Fibroblast of villous mesenchyme (primary cell): ENCODE measurements at regions not wholly inside any gene's neighbourhood (a gene's known extent, or its start where the extent isn't known, plus 50 kb on each side); places are given as distances from the start of the nearest gene placed in this dataset.

ENCODE experiments used
- DNase-seq: peaks from one replicate; pipeline ENCODE4 v3.0.0-alpha.2; 2010; ENCODE audit warnings: low read depth
- H3K4me3 ChIP-seq: 2 replicates; pipeline ENCODE4 v1.5.1; 2011; ENCODE audit warnings: low read depth, mild to moderate bottlenecking, low read length
- TF ChIP-seq, protein P1 (sequence below): IDR thresholded peaks from 2 replicates; pipeline ENCODE4 v1.5.1; 2012; ENCODE audit warnings: low read depth, mild to moderate bottlenecking, low read length; ENCODE audit not compliant: insufficient read depth

DNA sequence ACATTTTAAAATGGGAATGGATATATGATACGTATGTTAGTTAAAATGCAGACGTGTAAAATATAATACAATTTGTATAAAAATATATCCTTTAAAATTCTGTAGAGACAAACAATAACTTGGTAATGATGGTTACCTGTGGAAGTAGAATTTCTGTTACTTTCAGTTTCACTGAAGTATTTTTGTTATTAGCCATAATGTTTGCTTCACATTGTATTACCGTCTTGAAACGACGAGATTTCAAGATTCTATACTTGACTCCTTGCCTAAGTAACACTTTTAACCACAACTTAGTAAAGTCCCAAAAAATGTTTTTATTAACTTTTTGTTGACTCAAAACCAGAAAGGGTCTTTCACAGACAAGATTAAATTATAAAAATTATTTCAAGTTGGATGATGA lies 488.3 kb upstream of the VRK2 start:
- no peak overlapping the region for H3K4me3 ChIP-seq
- TF ChIP-seq, protein P1, sequence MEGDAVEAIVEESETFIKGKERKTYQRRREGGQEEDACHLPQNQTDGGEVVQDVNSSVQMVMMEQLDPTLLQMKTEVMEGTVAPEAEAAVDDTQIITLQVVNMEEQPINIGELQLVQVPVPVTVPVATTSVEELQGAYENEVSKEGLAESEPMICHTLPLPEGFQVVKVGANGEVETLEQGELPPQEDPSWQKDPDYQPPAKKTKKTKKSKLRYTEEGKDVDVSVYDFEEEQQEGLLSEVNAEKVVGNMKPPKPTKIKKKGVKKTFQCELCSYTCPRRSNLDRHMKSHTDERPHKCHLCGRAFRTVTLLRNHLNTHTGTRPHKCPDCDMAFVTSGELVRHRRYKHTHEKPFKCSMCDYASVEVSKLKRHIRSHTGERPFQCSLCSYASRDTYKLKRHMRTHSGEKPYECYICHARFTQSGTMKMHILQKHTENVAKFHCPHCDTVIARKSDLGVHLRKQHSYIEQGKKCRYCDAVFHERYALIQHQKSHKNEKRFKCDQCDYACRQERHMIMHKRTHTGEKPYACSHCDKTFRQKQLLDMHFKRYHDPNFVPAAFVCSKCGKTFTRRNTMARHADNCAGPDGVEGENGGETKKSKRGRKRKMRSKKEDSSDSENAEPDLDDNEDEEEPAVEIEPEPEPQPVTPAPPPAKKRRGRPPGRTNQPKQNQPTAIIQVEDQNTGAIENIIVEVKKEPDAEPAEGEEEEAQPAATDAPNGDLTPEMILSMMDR = no peak
- DNase-seq = no peak

DNA sequence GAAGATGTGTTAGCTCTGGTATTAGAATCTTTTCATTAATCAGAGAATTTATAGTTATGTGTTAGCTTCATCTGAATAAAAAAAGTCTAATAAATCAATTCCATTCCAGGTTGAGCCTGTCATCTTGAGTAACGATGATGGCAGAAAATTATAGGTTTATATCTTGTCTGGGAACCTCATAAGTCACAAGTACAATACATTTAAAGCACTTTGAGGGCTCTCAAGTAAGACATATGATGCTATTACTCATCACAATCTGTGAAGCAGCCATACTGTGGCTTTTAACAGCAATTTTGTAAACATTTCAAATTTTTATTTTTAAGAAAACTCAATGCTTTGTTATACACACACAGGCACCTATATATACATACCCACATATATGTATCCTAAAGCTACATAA lies 484.1 kb upstream of the VRK2 start:
- TF ChIP-seq, protein P1 = no peak
- DNase-seq = no peak
- no peak overlapping the region for H3K4me3 ChIP-seq

- TF ChIP-seq, protein P1 = no peak
- no peak for DNase-seq
- no peak overlapping the region for H3K4me3 ChIP-seq
Measured at GRCh38 chr2:57563015-57563414, 483.6 kb upstream of the VRK2 start.

- TF ChIP-seq, protein P1 = no peak
Measured at GRCh38 chr2:57567245-57567644, 479.4 kb upstream of the VRK2 start.

GRCh38 chr2:57569396-57569795 lies 477.2 kb upstream of the VRK2 start:
- no peak for DNase-seq
- H3K4me3 ChIP-seq = no peak overlapping the region
- TF ChIP-seq, protein P1 = no peak

More at GRCh38 chr2:57567245-57567644, 479.4 kb upstream of the VRK2 start:
- no peak overlapping the region for H3K4me3 ChIP-seq
- DNase-seq = no peak

DNA sequence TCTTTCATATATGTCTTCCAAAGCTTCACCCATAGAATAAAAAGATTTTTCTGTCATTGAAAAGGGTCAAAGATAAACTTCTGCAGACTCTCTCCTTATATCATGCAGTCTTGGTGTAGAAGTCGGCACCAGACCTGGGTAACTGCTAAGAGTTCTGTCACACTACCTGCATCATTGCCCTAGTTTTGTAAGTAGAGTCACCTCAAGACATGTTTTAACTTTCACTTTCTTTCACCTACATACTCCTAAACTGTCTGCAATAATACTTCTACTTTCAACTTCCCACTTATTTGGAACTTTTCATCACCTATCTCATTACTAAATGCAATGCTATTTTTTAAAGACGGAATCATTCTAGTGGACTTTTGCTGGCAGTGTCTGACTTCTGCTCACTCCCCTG lies 475.6 kb upstream of the VRK2 start:
- no peak for DNase-seq
- TF ChIP-seq, protein P1 = no peak
- no peak overlapping the region for H3K4me3 ChIP-seq

DNA sequence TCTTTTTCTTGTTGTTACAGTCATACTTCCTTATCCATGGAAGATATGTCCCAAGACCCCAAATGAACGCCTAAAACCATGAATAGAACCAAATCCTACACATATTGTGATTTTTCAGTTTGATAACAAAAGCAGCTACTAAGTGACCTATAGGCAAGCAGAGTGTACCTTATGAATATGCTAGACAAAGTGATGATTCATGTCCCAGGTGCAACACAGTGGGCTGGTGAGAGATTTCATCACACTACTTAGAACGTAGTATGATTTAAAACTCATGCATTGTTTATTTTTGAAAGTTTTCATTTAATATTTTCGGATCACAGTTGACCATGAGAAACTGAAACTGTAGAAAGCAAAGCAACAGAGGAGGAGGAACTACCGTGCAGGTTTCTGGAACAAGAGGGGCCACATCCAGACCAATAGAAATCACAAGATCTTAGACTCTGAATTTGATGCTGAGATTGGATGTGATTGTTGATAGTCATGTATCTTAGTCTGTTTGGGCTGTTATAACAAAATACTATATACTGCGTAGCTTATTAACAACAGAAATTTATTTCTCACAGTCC lies 470.8 kb upstream of the VRK2 start:
- TF ChIP-seq, protein P1 = no peak

More for the DNA sequence above, 470.8 kb upstream of the VRK2 start:
- H3K4me3 ChIP-seq = no peak overlapping the region
- no peak for DNase-seq
